Suprapubic skin (tissue), 4 donors: ENCODE measurements at regions not wholly inside any gene's neighbourhood (a gene's known extent, or its start where the extent isn't known, plus 50 kb on each side); places are given as distances from the start of the nearest gene placed in this dataset.
A peak's percentile ranks its signal among the peaks of the same experiment; 100 is the strongest.

Experiments used
- DNase-seq, 2 donors: peaks; one replicate each; pipeline ENCODE4 v3.0.0-alpha.2; 2019; ENCODE audit warnings: low spot score in 2 of 2
- H3K27ac ChIP-seq: fragments of 200-600 bp; sonication (generic); one replicate; pipeline ENCODE4 v1.5.1; 2019
- H3K27me3 ChIP-seq: fragments of 200-600 bp; sonication (generic); one replicate; pipeline ENCODE4 v1.5.1; 2019
- H3K36me3 ChIP-seq: fragments of 200-600 bp; sonication (generic); one replicate; pipeline ENCODE4 v1.5.1; 2019
- H3K4me1 ChIP-seq: fragments of 200-600 bp; sonication (generic); one replicate; pipeline ENCODE4 v1.5.1; 2019
- H3K4me3 ChIP-seq: fragments of 200-600 bp; sonication (generic); one replicate; pipeline ENCODE4 v1.5.1; 2019; ENCODE audit warnings: mild to moderate bottlenecking
- H3K9me3 ChIP-seq: fragments of 200-600 bp; sonication (generic); one replicate; pipeline ENCODE4 v1.5.1; 2019
- EP300 ChIP-seq: sonication (generic); formaldehyde crosslinking; IDR thresholded peaks from one replicate; pipeline ENCODE4 v1.6.1; 2017; ENCODE audit warnings: antibody characterized with exemption
- POLR2A ChIP-seq, 2 donors: fragments of 450-650 bp; IDR thresholded peaks; one replicate each; pipeline ENCODE4 v1.6.1; 2017; ENCODE audit warnings: antibody characterized with exemption in 2 of 2, mild to moderate bottlenecking in 2 of 2, moderate library complexity in 2 of 2
- POLR2AphosphoS5 ChIP-seq, 3 donors: sonication (generic); formaldehyde crosslinking; IDR thresholded peaks; one replicate each; pipeline ENCODE4 v1.6.1; 2017; ENCODE audit warnings: antibody characterized with exemption in 3 of 3
- WGBS: methylation state at CpG from one replicate; pipeline ENCODE4 v1.1.5; 2018; 5-methylcytosine and 5-hydroxymethylcytosine counted together
- TF ChIP-seq, protein P1 (sequence below), 2 donors: fragments of 200-600 bp in 1 of 2; fragments of 450-650 bp in 1 of 2; sonication (generic) in 1 of 2; IDR thresholded peaks; one replicate each; pipeline ENCODE4 v1.5.1; 2016 to 2019; ENCODE audit warnings: antibody characterized with exemption in 2 of 2, mild to moderate bottlenecking in 1 of 2, moderate library complexity in 1 of 2

DNA sequence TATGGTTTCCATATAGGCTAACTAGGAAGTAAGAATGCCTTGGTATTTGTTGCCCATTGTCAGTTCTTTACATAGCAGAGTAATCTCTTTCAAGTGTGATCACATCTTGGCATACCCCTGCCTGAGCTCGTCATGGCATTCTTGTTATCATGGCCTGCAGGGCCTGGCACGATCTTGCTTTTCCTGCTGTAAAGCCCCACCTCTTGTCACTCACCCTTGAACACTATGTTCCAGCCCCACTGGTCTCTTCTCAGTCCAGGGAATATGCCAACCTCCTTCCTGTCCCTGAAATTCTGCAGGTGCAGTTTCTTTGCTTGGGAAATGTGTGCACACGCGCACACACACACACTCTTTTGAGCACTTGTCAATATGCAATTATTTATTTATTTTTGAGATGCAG, 250.2 kb upstream of the DMRT1 start:
- peak in 1 of 3 donors; percentile 80 for TF ChIP-seq POLR2AphosphoS5 (IDR thresholded peaks at IDR 0.05)
- TF ChIP-seq, protein P1, sequence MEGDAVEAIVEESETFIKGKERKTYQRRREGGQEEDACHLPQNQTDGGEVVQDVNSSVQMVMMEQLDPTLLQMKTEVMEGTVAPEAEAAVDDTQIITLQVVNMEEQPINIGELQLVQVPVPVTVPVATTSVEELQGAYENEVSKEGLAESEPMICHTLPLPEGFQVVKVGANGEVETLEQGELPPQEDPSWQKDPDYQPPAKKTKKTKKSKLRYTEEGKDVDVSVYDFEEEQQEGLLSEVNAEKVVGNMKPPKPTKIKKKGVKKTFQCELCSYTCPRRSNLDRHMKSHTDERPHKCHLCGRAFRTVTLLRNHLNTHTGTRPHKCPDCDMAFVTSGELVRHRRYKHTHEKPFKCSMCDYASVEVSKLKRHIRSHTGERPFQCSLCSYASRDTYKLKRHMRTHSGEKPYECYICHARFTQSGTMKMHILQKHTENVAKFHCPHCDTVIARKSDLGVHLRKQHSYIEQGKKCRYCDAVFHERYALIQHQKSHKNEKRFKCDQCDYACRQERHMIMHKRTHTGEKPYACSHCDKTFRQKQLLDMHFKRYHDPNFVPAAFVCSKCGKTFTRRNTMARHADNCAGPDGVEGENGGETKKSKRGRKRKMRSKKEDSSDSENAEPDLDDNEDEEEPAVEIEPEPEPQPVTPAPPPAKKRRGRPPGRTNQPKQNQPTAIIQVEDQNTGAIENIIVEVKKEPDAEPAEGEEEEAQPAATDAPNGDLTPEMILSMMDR (IDR thresholded peaks at IDR 0.05), result no peak
- TF ChIP-seq EP300, result no peak
- Histone ChIP-seq H3K4me3 (no peak overlapping the region), H3K27me3 (no peaks in the 10 kb centered on the region), H3K9me3 (no peaks in the 10 kb centered on the region), H3K4me1 (peaks cover 35% of the 10 kb centered on the region), H3K27ac (no peak overlapping the region), H3K36me3 (no peaks in the 10 kb centered on the region)
- DNase-seq, result no peak
- WGBS, result 48% methylated on average over 4 of the region's 4 CpGs

DNA sequence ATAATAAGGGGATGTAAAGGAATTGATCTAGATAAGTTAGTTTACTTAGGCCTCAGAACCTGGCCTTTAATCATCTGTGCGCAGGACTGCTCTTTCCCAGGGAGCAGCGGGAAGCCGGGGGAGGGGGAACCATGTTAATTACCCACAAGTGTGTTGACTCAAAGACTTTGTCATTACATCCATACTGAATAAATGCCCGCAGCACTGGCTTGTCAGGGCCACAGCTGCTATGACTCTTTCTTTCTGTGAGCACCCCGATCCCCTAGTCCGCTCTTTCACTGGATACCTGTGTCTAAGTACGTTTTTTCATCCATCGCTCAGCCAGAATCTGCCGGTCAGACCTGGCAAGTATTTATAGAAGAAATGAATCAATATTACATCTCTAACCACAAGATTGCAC, 249.3 kb upstream of the DMRT1 start:
- no peaks in the 10 kb centered on the region for H3K36me3 ChIP-seq
- WGBS, result 65% methylated on average over 9 of the region's 9 CpGs
- peaks cover 35% of the 10 kb centered on the region for H3K4me1 ChIP-seq
- H3K27me3 ChIP-seq, result no peaks in the 10 kb centered on the region
- peak overlapping the region; percentile 2 for H3K27ac ChIP-seq
- no peak for DNase-seq
- no peak for TF ChIP-seq POLR2AphosphoS5 (IDR thresholded peaks at IDR 0.05)
- TF ChIP-seq POLR2A (IDR thresholded peaks at IDR 0.05), result no peak
- TF ChIP-seq, protein P1 (IDR thresholded peaks at IDR 0.05), result no peak
- TF ChIP-seq EP300, result no peak
- no peak overlapping the region for H3K4me3 ChIP-seq
- no peaks in the 10 kb centered on the region for H3K9me3 ChIP-seq

DNA sequence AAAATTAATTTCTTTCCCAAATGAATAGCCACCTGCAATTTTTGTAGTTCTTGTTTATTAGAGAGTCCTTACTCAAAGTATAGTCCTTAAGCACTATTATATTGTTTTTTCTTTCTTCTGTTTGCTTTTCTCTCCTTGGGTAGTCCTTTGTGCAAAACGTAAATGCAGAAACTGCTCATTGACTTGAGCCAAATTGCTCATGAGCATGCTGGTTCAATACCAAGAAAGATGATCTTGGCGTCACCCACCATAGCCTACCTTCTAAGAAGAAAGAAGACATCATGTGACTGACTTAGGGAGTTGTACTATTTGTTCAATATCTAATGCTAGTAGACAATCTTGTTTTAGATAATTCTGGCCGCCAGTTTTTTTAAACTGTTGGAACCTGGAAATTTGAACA, 248.8 kb upstream of the DMRT1 start:
- H3K4me3 ChIP-seq, result no peak overlapping the region

DNA sequence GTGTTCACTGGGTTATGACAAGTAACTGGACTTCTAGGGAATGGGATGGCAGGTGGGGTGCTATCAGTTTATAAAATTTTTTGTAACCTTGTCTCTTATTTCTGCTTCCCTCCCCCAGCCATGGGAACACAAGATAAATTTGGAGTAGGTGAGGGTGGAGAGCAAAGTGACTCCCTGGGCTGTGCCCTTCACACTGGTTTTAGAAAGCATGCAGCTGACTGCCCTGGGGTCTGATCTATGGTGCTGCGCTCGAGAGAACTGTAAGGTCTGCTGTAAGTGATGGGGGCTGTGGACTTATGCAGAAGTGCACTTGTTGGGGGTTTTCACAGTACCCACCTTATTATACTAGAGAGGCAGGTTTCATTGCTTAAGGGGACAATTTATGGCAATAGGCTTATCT, 247.7 kb upstream of the DMRT1 start:
- Histone ChIP-seq H3K9me3 (no peaks in the 10 kb centered on the region), H3K36me3 (no peaks in the 10 kb centered on the region), H3K4me3 (no peak overlapping the region), H3K4me1 (peaks cover 33% of the 10 kb centered on the region), H3K27me3 (no peaks in the 10 kb centered on the region), H3K27ac (no peak overlapping the region)
- TF ChIP-seq POLR2A (IDR thresholded peaks at IDR 0.05) (no peak), EP300 (no peak), POLR2AphosphoS5 (IDR thresholded peaks at IDR 0.05) (no peak)
- TF ChIP-seq, protein P1 (IDR thresholded peaks at IDR 0.05), result no peak
- no peak for DNase-seq
- 89% methylated on average over 2 of the region's 2 CpGs for WGBS

More for the DNA sequence above, 248.8 kb upstream of the DMRT1 start:
- Histone ChIP-seq H3K27me3 (no peaks in the 10 kb centered on the region), H3K27ac (no peak overlapping the region), H3K9me3 (no peaks in the 10 kb centered on the region), H3K4me1 (peaks cover 35% of the 10 kb centered on the region), H3K36me3 (no peaks in the 10 kb centered on the region)
- DNase-seq, result no peak
- TF ChIP-seq POLR2AphosphoS5 (IDR thresholded peaks at IDR 0.05), result no peak
- TF ChIP-seq EP300, result no peak
- TF ChIP-seq, protein P1 (IDR thresholded peaks at IDR 0.05), result no peak
- no peak for TF ChIP-seq POLR2A (IDR thresholded peaks at IDR 0.05)
- WGBS, result 62% methylated on average over 3 of the region's 3 CpGs

DNA sequence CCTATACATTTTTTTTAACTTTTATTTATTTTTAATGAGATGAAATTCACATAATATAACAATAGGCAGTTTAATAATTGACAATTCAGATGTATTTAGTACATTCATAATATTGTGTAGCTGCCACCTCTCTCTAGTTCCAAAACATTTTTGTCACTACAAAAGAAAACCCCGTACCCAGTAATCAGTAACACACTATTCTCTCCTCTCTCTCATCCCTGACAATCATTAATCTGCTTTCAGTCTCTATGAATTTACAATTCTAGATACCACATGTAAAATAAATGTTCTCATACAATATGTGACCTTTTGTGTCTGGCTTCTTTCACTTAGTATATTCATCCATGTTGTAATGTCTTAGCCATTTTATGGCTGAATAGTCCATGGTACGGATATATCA, 244.8 kb upstream of the DMRT1 start:
- H3K4me3 ChIP-seq, result no peak overlapping the region
- TF ChIP-seq POLR2AphosphoS5 (IDR thresholded peaks at IDR 0.05) (no peak), POLR2A (IDR thresholded peaks at IDR 0.05) (no peak), EP300 (no peak)
- TF ChIP-seq, protein P1 (IDR thresholded peaks at IDR 0.05), result no peak
- no peaks in the 10 kb centered on the region for H3K36me3 ChIP-seq
- 96% methylated on average over 2 of the region's 2 CpGs for WGBS
- H3K9me3 ChIP-seq, result no peaks in the 10 kb centered on the region
- H3K27ac ChIP-seq, result no peak overlapping the region
- peaks cover 10% of the 10 kb centered on the region for H3K4me1 ChIP-seq
- DNase-seq, result no peak
- H3K27me3 ChIP-seq, result no peaks in the 10 kb centered on the region
